Neural cell (in vitro differentiated cells): ENCODE measurements at regions not wholly inside any gene's neighbourhood (a gene's known extent, or its start where the extent isn't known, plus 50 kb on each side); places are given as distances from the start of the nearest gene placed in this dataset.

ENCODE experiments used
- EP300 ChIP-seq: fragments of 450-650 bp; conservative IDR thresholded peaks from 2 replicates; pipeline ENCODE4 v1.6.1; 2014; ENCODE audit warnings: antibody characterized with exemption, mild to moderate bottlenecking, moderate library complexity; ENCODE audit not compliant: poor library complexity, severe bottlenecking
- EZH2 ChIP-seq: fragments of 200-600, 300-800 bp; shearing (Covaris generic), sonication (generic); IDR thresholded peaks from 2 replicates; pipeline ENCODE4 v1.6.1; 2014; ENCODE audit warnings: antibody characterized with exemption, low read length, borderline replicate concordance, mild to moderate bottlenecking; ENCODE audit not compliant: insufficient read depth, poor library complexity, severe bottlenecking
- MXI1 ChIP-seq: fragments of 450-650 bp; conservative IDR thresholded peaks from 2 replicates; pipeline ENCODE4 v1.6.1; 2014; ENCODE audit warnings: antibody characterized with exemption, mild to moderate bottlenecking; ENCODE audit not compliant: poor library complexity, severe bottlenecking
- POLR2AphosphoS5 ChIP-seq: IDR thresholded peaks from 2 replicates; pipeline ENCODE4 v1.6.1; 2012
- RAD21 ChIP-seq: fragments of 450-650 bp; conservative IDR thresholded peaks from 2 replicates; pipeline ENCODE4 v1.6.1; 2014; ENCODE audit warnings: antibody characterized with exemption, mild to moderate bottlenecking, moderate library complexity
- SMC3 ChIP-seq: fragments of 450-650 bp; conservative IDR thresholded peaks from 2 replicates; pipeline ENCODE4 v1.6.1; 2014; ENCODE audit warnings: antibody characterized with exemption, mild to moderate bottlenecking, moderate library complexity; ENCODE audit not compliant: poor library complexity
- TAF1 ChIP-seq: IDR thresholded peaks from 2 replicates; pipeline ENCODE4 v1.6.1; 2012; ENCODE audit warnings: low read depth
- TF ChIP-seq, protein P1 (sequence below): fragments of 450-650 bp; IDR thresholded peaks from 2 replicates; pipeline ENCODE4 v1.5.1; 2014; ENCODE audit warnings: antibody characterized with exemption, mild to moderate bottlenecking, moderate library complexity; ENCODE audit not compliant: poor library complexity, severe bottlenecking

- TF ChIP-seq, protein P1, sequence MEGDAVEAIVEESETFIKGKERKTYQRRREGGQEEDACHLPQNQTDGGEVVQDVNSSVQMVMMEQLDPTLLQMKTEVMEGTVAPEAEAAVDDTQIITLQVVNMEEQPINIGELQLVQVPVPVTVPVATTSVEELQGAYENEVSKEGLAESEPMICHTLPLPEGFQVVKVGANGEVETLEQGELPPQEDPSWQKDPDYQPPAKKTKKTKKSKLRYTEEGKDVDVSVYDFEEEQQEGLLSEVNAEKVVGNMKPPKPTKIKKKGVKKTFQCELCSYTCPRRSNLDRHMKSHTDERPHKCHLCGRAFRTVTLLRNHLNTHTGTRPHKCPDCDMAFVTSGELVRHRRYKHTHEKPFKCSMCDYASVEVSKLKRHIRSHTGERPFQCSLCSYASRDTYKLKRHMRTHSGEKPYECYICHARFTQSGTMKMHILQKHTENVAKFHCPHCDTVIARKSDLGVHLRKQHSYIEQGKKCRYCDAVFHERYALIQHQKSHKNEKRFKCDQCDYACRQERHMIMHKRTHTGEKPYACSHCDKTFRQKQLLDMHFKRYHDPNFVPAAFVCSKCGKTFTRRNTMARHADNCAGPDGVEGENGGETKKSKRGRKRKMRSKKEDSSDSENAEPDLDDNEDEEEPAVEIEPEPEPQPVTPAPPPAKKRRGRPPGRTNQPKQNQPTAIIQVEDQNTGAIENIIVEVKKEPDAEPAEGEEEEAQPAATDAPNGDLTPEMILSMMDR, result no peak
- TF ChIP-seq POLR2AphosphoS5, result no peak
- TF ChIP-seq EP300, result no peak
- no peak for TF ChIP-seq MXI1
- no peak for TF ChIP-seq EZH2
- no peak for TF ChIP-seq SMC3
- TF ChIP-seq RAD21, result no peak
- TF ChIP-seq TAF1, result no peak
Observed at GRCh38 chr9:22278426-22278825, 168.2 kb upstream of the DMRTA1 start.
